ENCODE measurements at regions not wholly inside any gene's neighbourhood (a gene's known extent, or its start where the extent isn't known, plus 50 kb on each side); places are given as distances from the start of the nearest gene placed in this dataset.

- DNase-seq (ENCODE audit: low read depth): no peak
These were observed 338.9 kb downstream of the KLF5 start for GRCh38 chr13:73397496-73398305.

DNA sequence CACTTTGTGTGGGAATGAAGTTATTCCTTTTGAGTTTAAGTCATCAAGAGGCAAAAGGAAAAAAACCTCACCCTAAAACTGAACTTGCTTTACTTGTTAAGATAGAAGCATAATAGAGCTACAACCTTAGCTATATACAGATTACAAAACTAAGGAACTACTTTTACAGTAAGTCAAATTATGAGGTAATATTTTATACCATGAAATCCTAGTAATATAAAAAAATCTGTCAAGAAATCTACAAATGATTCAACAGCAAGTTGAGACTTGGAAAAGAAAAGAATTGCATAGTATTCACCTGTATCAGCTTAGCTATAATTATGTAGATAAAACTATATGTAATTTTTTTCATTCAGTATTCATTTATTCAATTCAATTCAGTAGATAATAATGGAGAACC is 335.3 kb downstream of the KLF5 start:
- no peak for DNase-seq (ENCODE audit: low read depth)

GRCh38 chr13:73390100-73390499 is 331.3 kb downstream of the KLF5 start:
- DNase-seq (ENCODE audit: low read depth): peak; percentile 24

DNA sequence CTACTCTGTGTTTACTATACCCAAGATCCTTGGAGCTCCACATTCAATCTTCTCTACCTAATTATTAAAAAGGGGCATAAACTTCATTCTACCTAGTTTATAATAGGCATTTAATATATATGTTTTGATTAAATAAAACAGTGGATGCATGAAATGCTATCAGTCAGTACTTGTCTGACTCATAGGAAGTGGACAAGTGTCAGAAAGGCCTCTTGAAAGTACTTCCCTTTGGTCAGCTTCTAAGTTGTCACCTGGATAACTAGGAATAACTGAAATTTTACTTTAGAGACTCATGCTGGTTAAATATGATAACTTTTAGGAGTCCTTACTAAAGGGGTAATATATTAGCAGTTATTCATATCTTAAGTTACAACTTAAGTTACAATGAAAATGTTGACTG is 329.8 kb downstream of the KLF5 start:
- peak; percentile 12 for DNase-seq (ENCODE audit: low read depth)

DNA sequence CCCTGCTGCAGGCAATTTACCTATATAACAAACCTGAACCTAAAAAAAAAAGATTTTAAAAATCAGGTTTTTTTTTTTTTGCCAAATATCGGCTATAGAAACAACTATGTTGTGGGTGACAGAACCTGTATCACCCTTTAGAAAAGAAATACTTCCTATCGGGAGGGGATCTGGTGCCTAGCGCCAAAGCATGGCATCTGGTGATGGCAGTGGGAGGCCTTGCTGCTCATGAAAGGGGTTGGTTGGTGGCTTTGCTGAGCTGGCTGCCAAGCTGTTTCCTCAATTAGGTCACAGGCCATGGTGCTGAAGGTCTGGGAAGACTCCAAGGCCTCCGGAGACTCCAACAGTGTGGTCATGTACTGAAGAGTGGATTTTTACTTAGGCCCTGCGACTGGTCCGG is 328.5 kb downstream of the KLF5 start:
- DNase-seq (ENCODE audit: low read depth): no peak

DNA sequence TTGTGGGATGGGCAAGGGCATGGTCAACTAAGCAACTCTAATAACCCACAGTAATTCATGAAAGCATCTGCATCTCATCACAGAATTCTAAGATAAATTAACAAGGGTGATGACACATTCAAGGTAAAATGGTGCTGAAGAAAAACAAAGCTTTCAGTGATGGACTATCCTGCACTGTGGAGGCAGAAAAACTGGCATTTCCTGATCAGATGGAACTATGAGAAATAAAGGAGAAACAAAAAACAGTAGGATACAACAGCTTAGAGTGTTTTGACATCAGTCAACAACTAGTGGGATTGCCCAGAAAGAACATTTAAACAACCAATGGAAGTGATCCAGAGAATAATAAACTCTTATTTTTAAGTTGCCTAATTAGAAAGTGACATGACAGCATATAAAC is 327.0 kb downstream of the KLF5 start:
- DNase-seq (ENCODE audit: low read depth): no peak

DNA sequence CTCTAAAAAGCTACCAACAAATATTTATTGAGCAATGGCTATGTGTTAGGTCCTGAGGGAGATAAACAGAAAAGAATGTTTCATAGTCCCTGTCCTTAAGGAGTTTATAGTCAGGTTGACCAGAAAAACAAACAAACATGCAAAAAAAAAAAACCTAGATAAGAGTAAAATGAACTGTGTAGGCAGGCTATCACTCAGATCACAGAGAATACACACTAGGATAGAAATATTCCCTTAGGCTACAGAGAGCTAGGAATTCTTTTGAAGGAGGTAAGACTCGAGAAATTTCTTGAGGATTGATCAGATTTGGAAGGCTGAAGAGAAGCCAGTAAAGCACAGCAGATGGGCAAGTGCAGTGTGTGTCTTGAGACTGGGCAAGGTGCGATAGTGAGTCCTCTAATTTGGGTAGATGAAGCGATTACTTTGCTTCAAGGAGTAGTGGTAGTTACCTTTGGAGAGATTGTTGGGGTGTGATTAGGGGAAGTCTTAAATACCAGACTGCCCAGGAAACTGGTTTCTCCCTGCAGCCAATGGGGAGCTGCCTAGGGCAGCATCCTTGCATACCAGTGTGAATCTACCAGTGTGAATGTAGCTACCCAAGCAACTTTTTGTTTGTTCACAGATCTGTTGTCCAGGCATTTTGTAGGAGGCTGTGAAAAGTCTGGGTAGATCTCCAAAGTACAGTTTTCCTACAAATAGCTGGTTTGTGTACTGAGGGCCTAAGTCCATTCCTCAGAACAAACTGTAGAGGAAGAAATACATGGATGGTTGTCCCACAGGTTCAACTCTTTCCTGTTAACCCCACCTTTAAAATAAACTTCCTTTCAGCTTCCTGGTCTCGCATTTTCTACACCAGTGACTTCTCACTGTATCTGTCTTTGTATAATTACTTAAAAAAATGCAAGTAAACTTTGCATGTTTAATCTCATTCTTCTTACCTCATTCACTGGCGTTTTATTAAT is 314.1 kb downstream of the KLF5 start:
- no peak for DNase-seq (ENCODE audit: low read depth)

GRCh38 chr13:73370066-73370465 is 311.3 kb downstream of the KLF5 start:
- DNase-seq (ENCODE audit: low read depth): no peak

GRCh38 chr13:73369095-73369494 is 310.3 kb downstream of the KLF5 start:
- DNase-seq (ENCODE audit: low read depth): no peak

GRCh38 chr13:73368608-73369007 is 309.8 kb downstream of the KLF5 start:
- DNase-seq (ENCODE audit: low read depth): no peak

GRCh38 chr13:73367886-73368285 is 309.1 kb downstream of the KLF5 start:
- DNase-seq (ENCODE audit: low read depth): no peak

DNA sequence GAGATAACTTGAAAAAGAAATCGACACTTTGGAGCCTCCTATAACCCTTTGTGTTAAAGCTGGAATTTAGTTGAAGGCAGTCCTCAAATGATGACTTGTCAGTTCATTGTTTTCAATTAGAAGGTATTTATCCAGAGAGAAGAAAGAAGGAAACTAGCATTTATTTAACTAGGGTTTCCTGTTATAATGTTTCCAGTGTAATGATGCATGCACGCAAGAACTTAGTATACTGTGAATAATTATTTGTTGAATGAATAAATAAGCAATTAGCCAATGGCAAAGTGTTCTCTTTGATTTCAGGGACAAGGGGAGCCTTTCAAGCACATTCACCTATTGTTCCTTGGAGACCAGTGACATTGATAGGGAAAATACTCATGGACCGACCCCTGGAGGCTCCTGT is 307.4 kb downstream of the KLF5 start:
- no peak for DNase-seq (ENCODE audit: low read depth)

DNA sequence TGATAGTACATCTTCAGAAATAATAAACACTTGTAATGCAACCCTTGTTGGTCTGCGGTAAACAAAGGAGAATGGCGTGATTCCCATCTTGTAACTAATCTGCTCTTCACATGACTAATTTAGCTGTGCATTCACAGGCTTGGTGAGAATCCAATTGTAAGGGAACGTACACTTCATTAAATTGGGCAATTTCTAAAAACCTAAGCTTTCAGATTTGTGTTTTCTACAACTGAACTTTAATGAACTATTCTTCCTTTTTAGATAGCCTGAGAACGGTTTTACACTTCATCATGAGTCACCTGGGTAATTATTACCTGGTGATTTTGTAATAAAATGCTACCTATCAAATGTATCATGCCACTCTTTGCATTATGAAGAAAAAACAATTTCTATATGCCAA is 306.9 kb downstream of the KLF5 start:
- DNase-seq (ENCODE audit: low read depth): no peak

DNA sequence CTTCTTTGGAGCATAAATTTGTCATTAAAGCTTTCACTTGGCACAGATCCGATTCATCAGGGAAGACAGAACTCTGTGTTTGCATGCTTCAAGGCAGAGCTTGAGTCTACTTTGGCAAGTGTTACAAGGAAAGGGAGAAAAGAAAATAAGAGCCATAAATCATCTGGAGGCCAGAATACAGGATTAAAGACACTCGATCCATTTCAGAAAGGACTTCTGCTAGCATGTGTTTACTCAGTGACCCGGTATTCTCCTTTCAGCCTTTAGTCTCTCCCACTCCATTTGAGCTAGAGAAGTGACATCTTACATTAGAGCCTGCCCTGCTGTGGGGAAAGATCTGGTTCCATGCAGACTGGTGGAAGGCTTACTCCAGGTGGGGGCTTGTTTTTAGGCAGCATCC is 306.4 kb downstream of the KLF5 start:
- DNase-seq (ENCODE audit: low read depth): no peak

- DNase-seq (ENCODE audit: low read depth): no peak
These were observed 305.9 kb downstream of the KLF5 start for GRCh38 chr13:73364736-73365135.

- no peak for DNase-seq (ENCODE audit: low read depth)
These were observed 299.8 kb downstream of the KLF5 start for GRCh38 chr13:73358606-73359095.

DNA sequence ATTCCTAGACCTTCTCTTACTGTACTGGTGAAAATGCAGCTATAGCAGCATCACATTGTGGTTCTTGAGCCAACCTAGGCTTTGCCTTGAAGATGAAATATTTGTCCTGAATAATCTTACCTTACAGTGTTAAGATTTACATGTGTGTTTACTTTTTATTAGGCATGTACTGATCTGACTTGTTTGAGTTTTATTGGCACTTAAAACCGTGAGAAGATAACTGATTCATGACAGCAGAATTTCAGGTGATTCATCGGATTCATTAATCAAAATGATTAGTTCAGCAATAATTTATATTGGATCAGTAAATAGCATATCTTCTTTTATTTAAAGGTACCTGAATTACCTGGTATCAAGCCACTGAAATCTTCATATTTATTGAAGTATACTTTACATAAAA is 296.3 kb downstream of the KLF5 start:
- DNase-seq (ENCODE audit: low read depth): no peak

- no peak for DNase-seq (ENCODE audit: low read depth)
These were observed 292.9 kb downstream of the KLF5 start for GRCh38 chr13:73351730-73352129.

GRCh38 chr13:73341748-73342147 is 282.9 kb downstream of the KLF5 start:
- peak; percentile 74 for DNase-seq (ENCODE audit: low read depth)

- DNase-seq (ENCODE audit: low read depth): peak; percentile 24
These were observed 281.3 kb downstream of the KLF5 start for GRCh38 chr13:73340069-73340468.

DNA sequence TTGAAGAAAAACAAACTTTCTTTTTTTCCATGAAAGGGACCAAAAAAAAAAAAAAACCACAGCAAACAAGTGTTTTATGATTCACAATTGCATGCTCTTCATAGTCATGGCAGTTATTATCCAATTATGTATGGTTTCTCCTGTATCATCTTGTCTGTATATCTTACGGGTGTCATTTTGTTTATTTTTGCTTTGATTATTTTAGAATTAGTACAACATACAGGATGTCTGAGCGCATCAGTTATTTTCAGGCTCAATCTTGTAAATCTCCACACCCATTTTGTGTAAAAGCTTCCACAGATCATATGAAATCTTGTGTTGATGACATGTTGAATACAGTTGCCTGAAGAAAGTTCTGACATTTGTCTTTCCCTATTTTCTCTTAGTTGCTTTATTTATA is 280.3 kb downstream of the KLF5 start:
- DNase-seq (ENCODE audit: low read depth): peak; percentile 44

GRCh38 chr13:73338389-73338788 is 279.6 kb downstream of the KLF5 start:
- DNase-seq (ENCODE audit: low read depth): no peak

DNA sequence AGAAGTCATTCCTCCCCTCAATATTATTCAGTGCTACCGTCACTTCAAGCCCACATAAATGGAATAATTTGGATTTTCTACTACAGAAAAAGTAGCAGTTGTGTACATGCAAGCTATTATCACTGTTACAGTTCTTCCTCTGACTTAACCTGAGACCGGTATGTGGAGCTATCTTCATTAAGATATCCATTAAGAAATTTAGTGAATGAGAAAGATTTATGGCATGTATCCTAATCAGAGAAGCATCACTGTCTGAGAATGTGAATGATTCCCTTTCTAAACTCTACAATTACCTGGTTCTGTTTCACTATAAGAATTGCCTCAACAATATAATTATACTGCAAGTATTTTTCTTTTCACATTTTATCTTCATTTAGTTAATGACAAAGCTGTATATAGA is 278.7 kb downstream of the KLF5 start:
- DNase-seq (ENCODE audit: low read depth): no peak

All from ELR (cell line).